MG63 (cell line): ENCODE measurements at regions not wholly inside any gene's neighbourhood (a gene's known extent, or its start where the extent isn't known, plus 50 kb on each side); places are given as distances from the start of the nearest gene placed in this dataset.
"Not testable (repeated sequence)": the region's sequence is repeated elsewhere in the genome, so short reads cannot be mapped to it uniquely, and the experiment has no call there.

Source experiments
- DNase-seq: peaks from one replicate; pipeline ENCODE4 v3.0.0-alpha.2; 2020
- H3K27me3 ChIP-seq: fragments of 250-450 bp; sonication (Bioruptor Pico); 2 replicates; pipeline ENCODE4 v1.5.1; 2020; ENCODE audit warnings: mild to moderate bottlenecking, moderate library complexity
- H3K36me3 ChIP-seq: fragments of 250-450 bp; sonication (Bioruptor Pico); 2 replicates; pipeline ENCODE4 v1.5.1; 2020; ENCODE audit warnings: mild to moderate bottlenecking, moderate library complexity
- H3K4me3 ChIP-seq: fragments of 250-450 bp; sonication (Bioruptor Pico); 2 replicates; pipeline ENCODE4 v1.5.1; 2020; ENCODE audit warnings: mild to moderate bottlenecking, moderate library complexity
- H3K9me3 ChIP-seq: fragments of 250-450 bp; sonication (Bioruptor Pico); 2 replicates; pipeline ENCODE4 v1.5.1; 2020; ENCODE audit warnings: mild to moderate bottlenecking, moderate library complexity

GRCh38 chr2:60365556-60365955 lies 187.9 kb downstream of the BCL11A start:
- DNase-seq, result no peak
- Histone ChIP-seq H3K36me3 (no peaks in the 10 kb centered on the region), H3K27me3 (no peaks in the 10 kb centered on the region), H3K4me3 (no peak overlapping the region), H3K9me3 (no peaks in the 10 kb centered on the region)

DNA sequence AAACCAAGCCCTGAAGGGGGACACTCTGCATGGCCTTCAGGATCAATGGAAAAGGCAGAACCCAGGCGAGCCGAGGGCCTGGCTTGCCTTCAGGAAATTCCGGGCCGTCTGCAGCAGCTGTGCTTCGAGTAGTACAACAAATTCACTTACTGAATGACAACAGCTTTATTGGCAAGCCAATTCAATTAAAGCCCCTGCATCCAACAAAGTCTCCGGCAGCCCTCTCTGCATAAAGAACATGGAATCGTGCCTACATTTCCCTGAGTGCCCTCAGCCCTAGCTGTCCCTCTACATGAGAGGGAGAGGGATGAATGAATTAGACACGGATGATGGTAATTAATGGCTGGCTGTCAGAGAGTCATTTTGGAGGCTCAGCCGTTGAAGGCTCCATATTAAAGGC lies 189.0 kb downstream of the BCL11A start:
- H3K27me3 ChIP-seq, result no peaks in the 10 kb centered on the region
- no peak overlapping the region for H3K4me3 ChIP-seq
- no peaks in the 10 kb centered on the region for H3K9me3 ChIP-seq
- no peaks in the 10 kb centered on the region for H3K36me3 ChIP-seq
- DNase-seq, result no peak

GRCh38 chr2:60361498-60361897 lies 192.0 kb downstream of the BCL11A start:
- Histone ChIP-seq H3K4me3 (no peak overlapping the region), H3K9me3 (no peaks in the 10 kb centered on the region), H3K36me3 (no peaks in the 10 kb centered on the region), H3K27me3 (no peaks in the 10 kb centered on the region)
- no peak for DNase-seq

DNA sequence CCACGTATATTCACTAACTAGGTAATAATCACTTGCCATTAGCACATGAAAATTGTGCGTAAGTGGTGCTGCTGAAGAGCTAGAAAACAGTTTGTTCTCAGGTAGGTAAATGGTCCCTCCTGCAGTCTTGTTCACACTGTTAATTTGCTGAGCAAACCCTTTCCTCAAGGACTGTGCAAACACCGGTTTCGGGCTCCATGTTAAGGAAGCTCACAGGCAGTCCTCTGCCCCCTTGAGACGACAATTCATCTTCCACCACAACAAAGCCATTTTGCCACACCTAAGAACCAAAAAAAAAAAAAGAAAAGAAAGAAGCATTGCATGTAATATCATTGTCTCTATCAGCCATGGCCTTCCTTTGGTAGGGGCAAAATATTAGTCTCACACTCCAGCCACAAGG lies 193.9 kb downstream of the BCL11A start:
- Histone ChIP-seq H3K36me3 (no peaks in the 10 kb centered on the region), H3K4me3 (no peak overlapping the region), H3K9me3 (no peaks in the 10 kb centered on the region), H3K27me3 (no peaks in the 10 kb centered on the region)
- no peak for DNase-seq

DNA sequence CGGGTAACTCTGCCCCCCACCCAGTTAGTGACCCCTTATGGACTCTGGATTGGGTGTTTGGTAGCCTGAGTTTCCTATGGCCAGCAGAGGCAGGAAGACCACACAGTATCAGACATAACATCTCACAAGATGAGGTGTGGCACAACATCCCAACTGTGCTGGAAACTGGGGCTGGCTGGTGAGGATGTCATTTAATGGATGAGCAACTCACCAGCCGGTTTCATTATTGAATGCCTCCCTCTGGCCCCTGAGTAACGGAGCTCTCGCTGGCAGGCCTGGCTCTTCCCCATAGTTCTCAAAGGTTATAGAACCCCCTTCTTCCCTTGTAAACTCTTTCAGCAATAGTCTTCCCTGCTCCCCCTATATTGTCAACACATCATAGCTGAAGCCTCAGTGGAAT lies 195.0 kb downstream of the BCL11A start:
- H3K36me3 ChIP-seq, result no peaks in the 10 kb centered on the region
- no peak for DNase-seq

DNA sequence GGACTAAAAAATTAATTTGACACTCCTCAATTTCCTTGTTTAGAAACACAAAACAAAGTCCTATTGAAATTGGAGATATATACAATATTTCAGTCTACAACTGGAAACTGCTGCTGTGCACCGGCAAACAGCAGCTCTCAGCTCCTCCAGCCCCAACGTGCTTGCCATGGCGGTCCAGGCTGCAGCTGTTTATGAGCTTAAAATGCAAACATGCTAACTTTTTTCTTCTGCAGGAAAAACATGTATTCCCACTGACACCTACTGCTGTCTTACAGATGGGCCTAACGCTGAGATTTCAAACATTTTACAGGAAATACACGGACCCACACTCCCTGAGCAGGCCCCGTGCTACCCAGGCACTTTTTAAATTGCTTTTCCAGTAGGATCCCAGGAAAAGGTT lies 195.5 kb downstream of the BCL11A start:
- no peaks in the 10 kb centered on the region for H3K9me3 ChIP-seq
- no peak for DNase-seq

More for the DNA sequence above, 195.0 kb downstream of the BCL11A start:
- Histone ChIP-seq H3K27me3 (no peaks in the 10 kb centered on the region), H3K9me3 (no peaks in the 10 kb centered on the region), H3K4me3 (no peak overlapping the region)

DNA sequence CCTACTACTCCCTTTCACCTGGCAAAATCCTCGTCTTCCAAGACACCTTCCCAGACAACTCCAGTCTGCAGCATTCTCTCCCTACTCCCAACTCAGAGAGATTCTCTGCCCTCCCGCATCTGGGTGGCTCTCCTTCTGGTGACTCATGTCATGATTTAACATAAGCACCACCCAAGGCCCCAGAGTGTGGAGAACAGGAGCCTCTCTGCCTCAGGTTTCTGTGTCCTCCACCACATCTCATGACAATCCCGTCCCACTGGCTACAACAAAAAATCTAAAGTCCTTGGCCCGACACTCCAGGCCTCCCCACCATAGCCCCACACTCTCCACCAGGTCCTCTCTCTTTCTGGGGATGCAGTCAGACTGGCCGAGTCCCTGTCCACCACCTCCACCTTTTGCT lies 197.1 kb downstream of the BCL11A start:
- Histone ChIP-seq H3K9me3 (no peaks in the 10 kb centered on the region), H3K4me3 (no peak overlapping the region), H3K27me3 (no peaks in the 10 kb centered on the region), H3K36me3 (no peaks in the 10 kb centered on the region)
- no peak for DNase-seq

More for the DNA sequence above, 195.5 kb downstream of the BCL11A start:
- Histone ChIP-seq H3K36me3 (no peaks in the 10 kb centered on the region), H3K27me3 (no peaks in the 10 kb centered on the region), H3K4me3 (no peak overlapping the region)

DNA sequence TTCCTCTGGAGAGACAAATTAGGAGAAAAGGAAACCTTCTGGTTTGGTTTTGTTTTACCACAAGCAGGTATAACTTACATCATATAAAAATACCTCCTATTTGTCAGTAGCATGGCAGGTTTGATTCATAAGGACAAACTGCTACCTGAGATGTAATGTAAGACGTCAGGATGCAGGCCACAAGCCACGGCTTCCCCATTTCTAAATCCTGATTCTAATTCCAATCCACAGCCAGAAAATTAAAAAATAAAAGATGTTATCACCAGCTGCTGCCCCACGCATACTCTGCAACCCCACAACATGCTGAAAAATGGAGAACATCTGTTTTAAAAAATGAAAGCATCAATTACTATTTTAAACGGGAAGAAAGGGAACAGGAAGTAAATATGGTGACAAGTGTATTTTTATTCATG lies 197.6 kb downstream of the BCL11A start:
- H3K27me3 ChIP-seq, result no peaks in the 10 kb centered on the region
- no peaks in the 10 kb centered on the region for H3K9me3 ChIP-seq
- DNase-seq, result no peak
- no peaks in the 10 kb centered on the region for H3K36me3 ChIP-seq
- no peak overlapping the region for H3K4me3 ChIP-seq

DNA sequence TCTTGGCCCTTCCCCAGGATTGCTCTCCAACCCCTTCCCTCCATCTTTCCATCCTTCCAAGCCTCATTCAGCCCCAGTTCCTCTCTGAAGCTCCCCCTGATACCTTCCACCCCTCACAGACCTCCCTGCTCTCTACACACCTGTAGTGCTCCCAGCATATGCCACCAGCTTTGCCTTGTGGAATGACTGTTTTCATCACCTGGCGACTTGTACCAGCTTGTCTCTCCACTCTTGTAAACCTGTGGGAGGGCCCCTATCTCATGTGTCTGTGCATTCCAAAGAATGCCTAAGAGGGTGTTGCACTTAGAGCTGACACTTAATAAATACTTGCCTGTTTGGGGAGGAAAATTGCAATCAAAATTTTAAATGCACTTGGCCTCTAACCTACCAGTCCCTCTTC lies 198.7 kb downstream of the BCL11A start:
- DNase-seq, result no peak
- H3K27me3 ChIP-seq, result no peaks in the 10 kb centered on the region
- no peak overlapping the region for H3K4me3 ChIP-seq
- H3K36me3 ChIP-seq, result no peaks in the 10 kb centered on the region
- H3K9me3 ChIP-seq, result no peaks in the 10 kb centered on the region

- H3K4me3 ChIP-seq, result no peak overlapping the region
- DNase-seq, result no peak
- H3K36me3 ChIP-seq, result no peaks in the 10 kb centered on the region
- no peaks in the 10 kb centered on the region for H3K27me3 ChIP-seq
- H3K9me3 ChIP-seq, result no peaks in the 10 kb centered on the region
These were observed 199.6 kb downstream of the BCL11A start for GRCh38 chr2:60353863-60354262.

GRCh38 chr2:60353406-60353800 lies 200.1 kb downstream of the BCL11A start:
- H3K27me3 ChIP-seq, result no peaks in the 10 kb centered on the region
- DNase-seq, result no peak
- no peak overlapping the region for H3K4me3 ChIP-seq
- no peaks in the 10 kb centered on the region for H3K9me3 ChIP-seq
- no peaks in the 10 kb centered on the region for H3K36me3 ChIP-seq

GRCh38 chr2:60352491-60353405 lies 200.7 kb downstream of the BCL11A start:
- DNase-seq, result no peak
- no peaks in the 10 kb centered on the region for H3K27me3 ChIP-seq
- no peak overlapping the region for H3K4me3 ChIP-seq
- H3K9me3 ChIP-seq, result no peaks in the 10 kb centered on the region
- H3K36me3 ChIP-seq, result no peaks in the 10 kb centered on the region

- H3K36me3 ChIP-seq, result no peaks in the 10 kb centered on the region
- no peak overlapping the region for H3K4me3 ChIP-seq
- no peaks in the 10 kb centered on the region for H3K27me3 ChIP-seq
- no peak for DNase-seq
- H3K9me3 ChIP-seq, result no peaks in the 10 kb centered on the region
These were observed 201.7 kb downstream of the BCL11A start for GRCh38 chr2:60351802-60352201.

GRCh38 chr2:60351321-60351720 lies 202.1 kb downstream of the BCL11A start:
- no peaks in the 10 kb centered on the region for H3K36me3 ChIP-seq
- H3K4me3 ChIP-seq, result no peak overlapping the region
- DNase-seq, result no peak
- H3K9me3 ChIP-seq, result no peaks in the 10 kb centered on the region
- H3K27me3 ChIP-seq, result no peaks in the 10 kb centered on the region

GRCh38 chr2:60350791-60351190 lies 202.7 kb downstream of the BCL11A start:
- H3K4me3 ChIP-seq, result no peak overlapping the region
- H3K27me3 ChIP-seq, result no peaks in the 10 kb centered on the region
- no peak for DNase-seq
- H3K36me3 ChIP-seq, result no peaks in the 10 kb centered on the region
- no peaks in the 10 kb centered on the region for H3K9me3 ChIP-seq

GRCh38 chr2:60347781-60348180 lies 205.7 kb downstream of the BCL11A start:
- no peaks in the 10 kb centered on the region for H3K27me3 ChIP-seq
- H3K9me3 ChIP-seq, result no peaks in the 10 kb centered on the region
- H3K36me3 ChIP-seq, result no peaks in the 10 kb centered on the region
- no peak overlapping the region for H3K4me3 ChIP-seq
- DNase-seq, result no peak

- not testable (repeated sequence) for DNase-seq, H3K4me3 ChIP-seq, H3K9me3 ChIP-seq
These were observed 211.0 kb downstream of the BCL11A start for GRCh38 chr2:60342491-60342890.

GRCh38 chr2:60341151-60341550 lies 212.3 kb downstream of the BCL11A start:
- no peak for DNase-seq
- Histone ChIP-seq H3K27me3 (no peaks in the 10 kb centered on the region), H3K36me3 (no peaks in the 10 kb centered on the region), H3K9me3 (no peaks in the 10 kb centered on the region), H3K4me3 (no peak overlapping the region)

More at GRCh38 chr2:60342491-60342890, 211.0 kb downstream of the BCL11A start:
- H3K27me3 ChIP-seq, H3K36me3 ChIP-seq: not testable (repeated sequence)
